Amniotic epithelial cell (primary cell): ENCODE measurements at regions not wholly inside any gene's neighbourhood (a gene's known extent, or its start where the extent isn't known, plus 50 kb on each side); places are given as distances from the start of the nearest gene placed in this dataset.

Source experiments
- DNase-seq: peaks from one replicate; pipeline ENCODE4 v3.0.0-alpha.2; 2010; ENCODE audit warnings: low read depth

DNA sequence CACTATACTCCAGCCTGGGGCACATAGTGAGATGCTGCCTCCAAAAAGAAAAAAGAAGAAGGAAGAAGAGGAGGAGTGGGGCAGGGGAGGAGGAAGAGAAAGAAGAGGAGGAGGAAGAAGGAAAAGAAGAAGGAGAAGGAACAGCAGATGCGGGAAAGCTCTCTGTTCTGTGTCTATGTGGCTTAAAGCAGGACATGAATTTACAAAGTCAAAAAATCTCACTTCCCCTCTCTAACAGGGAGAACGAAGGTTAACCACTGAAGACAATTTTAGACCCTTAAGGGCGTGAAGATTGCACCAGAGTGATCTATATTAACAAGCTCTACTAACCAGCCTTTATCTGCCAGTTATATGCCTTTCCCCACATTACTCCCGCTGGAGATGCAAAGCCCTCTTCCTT lies 258.9 kb downstream of the METTL4 start:
- DNase-seq: no peak

- DNase-seq: no peak
Measured at GRCh38 chr18:2313332-2313731, 258.0 kb downstream of the METTL4 start.

DNA sequence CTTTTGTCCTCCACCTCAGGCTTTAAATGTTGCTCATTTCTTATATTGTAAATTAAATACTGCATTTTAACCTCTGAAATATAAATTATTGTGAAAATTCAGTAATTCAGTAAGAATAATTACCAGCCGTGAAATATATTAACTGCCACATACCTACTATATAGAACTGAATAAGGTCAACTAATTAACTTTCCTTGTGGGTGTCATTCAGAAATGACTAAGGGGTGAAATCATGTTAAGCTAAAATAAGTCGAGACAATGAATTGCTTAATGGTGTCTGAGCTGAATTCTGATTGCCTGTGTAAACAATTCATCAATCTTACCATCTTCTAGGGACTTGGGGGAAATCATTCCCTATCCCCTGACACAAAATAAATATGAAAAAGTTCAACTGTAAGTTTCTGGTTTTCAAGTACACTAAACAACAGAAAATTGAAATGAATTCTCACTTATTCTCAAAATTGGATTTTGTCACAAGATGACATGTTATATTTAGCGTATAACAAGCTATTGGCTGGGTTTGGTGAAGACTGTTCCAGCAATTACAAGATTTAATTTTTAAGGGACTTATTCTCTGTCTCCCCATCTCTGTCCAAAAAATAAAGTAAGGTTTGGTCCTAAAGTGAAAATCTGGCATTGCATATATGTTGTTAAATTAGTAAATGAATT lies 255.1 kb downstream of the METTL4 start:
- DNase-seq: no peak

- DNase-seq: no peak
Measured at GRCh38 chr18:2316751-2317696, 254.3 kb downstream of the METTL4 start.

DNA sequence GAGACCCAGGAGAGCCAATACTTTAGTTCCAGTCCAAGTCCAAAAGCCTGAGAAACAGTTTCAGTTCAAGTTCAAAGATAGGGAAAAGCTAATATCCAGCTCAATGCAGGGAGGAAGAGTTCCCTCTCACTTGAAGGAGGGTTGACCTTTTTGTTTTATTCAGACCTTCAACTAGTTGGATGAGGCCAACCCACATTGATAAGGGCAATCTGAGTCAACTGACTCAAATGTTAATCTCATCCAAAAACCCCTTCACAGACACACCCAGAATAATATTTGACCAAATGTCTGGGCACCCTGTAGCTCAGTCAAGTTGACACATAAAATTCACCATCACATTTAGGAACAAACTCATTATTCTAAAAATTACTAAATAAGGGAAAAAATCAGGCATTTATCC lies 246.8 kb downstream of the METTL4 start:
- DNase-seq: no peak

GRCh38 chr18:2325308-2325849 lies 245.9 kb downstream of the METTL4 start:
- DNase-seq: peak; percentile 94

DNA sequence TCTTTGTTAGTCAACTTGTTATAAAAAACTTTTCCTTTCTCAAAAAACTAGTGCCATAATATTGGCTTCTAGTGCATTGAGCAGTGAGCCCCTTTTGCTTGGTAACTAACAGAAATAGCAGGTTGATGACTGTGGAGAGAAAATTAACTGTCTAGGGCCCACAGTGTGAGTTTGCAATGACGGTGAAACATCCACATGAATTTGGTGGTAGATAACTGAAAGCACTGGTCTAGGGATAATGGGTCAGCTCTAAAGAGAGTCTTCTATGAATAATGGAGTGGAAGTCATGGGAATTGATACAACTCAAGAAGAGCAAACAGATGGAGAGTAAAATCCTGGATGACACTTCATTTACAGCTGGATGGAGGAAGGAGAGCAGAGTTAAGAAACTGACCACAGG lies 245.4 kb downstream of the METTL4 start:
- DNase-seq: no peak

GRCh38 chr18:2326999-2327398 lies 244.3 kb downstream of the METTL4 start:
- no peak for DNase-seq

DNA sequence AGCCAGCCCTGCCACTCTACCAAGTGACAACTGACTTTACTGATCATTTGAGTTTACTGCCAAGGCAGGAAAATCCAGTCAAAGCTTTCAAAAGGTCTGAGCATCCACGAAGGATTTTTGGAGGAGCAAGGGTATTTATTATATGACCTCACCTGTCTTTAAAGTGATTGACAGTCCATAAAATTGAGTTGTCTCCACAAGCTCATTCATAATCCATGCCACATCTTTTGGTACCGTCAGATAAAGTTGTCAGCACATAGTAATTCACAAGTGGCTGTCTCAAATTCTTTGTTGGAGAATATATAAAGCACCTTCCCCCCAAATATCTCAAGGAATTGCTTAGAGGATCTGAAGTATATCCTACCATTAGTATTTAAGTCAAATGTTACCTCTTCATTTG lies 240.5 kb downstream of the METTL4 start:
- DNase-seq: no peak

GRCh38 chr18:2331491-2331890 lies 239.8 kb downstream of the METTL4 start:
- DNase-seq: no peak

DNA sequence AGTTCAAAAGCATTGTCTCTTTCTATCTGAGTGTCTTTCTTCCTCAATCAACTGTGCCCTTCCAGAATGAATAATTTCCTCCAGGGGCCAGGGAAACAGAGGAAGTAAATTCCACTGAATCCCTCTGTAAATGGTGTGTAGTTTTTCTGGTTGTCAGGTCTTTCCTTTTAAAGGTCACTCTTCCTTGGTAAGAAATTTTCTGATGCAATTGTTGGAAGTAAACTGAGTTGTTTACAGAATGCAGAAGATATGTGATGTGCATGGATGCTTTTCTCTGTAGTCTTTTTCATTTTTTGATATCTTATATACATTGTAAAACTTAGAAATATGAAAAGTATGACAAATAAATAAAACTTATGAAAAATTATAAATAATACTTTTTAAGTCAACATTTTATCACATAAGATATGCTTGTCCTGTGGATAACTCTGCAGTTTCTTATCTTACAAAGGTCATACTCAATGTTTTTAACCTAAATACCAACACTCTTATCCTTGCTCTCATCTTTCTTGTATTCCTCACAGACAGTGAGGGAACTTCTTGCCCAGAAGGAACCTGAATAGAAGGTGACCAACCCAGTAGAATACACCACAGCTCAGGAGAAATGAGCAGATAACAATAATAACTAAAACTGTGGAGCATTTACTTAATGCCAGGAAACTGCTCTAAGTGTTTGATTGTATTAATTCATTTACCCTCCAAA lies 234.5 kb downstream of the METTL4 start:
- no peak for DNase-seq

GRCh38 chr18:2337552-2338141 lies 233.7 kb downstream of the METTL4 start:
- DNase-seq: peak; percentile 7

DNA sequence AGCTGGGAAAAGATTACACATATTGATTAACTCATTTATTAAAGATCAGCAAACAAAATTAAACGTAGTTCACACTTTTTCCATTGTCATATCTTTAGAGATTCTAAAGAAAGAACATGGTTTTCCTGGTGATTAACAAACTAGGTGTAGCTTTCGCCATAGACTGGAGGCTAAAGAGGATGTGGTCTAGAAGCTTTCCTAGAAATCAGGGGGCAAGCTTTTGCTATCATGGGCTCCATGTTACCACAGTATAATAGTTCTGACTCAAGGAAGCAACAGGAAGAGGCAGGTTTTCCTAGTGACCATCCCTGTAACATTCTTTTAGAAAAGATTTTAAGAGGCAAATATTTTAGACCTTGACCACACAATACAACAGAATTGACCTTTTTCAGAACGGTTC lies 232.7 kb downstream of the METTL4 start:
- DNase-seq: peak; percentile 51

DNA sequence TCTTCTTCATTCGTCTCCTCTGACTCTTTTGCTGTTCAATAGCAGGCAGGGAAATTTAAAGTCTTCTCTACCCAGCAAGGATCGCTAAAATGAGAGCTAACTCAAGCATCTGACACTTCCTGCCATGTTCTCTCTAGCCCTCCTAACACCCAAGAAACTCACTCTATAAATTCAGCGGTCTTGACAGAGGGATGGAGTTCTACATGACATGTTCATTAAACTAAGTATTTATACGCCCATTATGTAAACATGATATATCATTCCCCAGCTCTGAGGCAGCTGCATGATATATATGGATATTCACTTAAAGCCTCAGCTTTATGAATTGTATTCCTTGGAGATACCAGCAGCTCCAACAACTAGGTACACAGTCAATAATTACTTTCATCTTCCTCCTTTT lies 231.0 kb downstream of the METTL4 start:
- no peak for DNase-seq

DNA sequence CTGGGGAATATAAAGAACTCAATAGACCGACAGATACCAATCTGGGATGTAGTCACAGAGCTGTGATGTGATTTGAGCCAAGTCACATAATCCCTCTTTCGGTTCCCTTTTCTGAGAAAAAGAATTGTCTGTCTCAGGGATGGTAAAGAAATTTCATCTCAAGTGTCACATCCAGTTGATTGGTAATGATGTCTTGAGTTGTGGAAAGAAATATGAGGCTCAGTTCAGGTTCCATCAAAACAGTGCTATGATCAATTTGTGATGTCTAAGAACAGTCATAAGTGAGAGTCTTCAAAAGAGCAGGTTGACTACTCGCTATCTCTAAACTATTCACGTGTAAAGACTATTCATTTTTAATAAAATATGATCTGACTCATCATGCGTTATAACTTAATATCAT lies 223.3 kb downstream of the METTL4 start:
- no peak for DNase-seq

DNA sequence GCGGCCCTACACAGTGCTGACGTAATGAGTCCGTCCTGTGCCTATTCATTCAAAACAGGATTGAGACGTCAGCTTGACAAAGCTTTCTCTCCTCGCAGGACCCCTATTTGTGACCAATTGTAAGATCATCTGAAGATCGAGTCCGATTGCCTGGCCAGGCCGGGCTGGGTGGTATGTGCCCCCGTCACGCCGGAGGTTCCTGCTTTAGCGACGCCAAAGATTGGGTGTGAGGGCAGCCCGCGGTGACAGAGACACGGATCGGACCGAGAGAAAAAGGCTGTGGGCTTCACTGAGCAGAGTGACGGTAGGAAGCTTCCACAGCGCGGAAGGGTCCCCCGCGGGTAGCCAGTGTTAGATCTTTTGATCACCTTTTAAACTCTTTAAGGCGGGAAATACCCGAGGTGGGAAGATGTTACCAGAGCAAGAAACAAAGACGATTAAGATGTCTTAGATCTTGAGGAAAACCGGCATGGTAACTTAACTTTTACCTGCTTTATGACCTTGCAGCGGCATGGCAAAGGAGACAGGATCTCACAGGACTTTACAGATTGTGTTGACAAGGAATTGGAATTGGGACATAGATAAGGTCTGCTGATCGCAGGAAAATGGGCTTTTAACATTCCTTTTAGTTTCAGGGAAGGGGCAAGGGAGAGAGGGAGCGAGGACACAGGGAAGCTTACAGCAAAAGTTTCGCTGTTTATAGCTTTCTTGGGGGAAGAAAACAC lies 220.0 kb downstream of the METTL4 start:
- no peak for DNase-seq

GRCh38 chr18:2354292-2354691 lies 217.0 kb downstream of the METTL4 start:
- no peak for DNase-seq

DNA sequence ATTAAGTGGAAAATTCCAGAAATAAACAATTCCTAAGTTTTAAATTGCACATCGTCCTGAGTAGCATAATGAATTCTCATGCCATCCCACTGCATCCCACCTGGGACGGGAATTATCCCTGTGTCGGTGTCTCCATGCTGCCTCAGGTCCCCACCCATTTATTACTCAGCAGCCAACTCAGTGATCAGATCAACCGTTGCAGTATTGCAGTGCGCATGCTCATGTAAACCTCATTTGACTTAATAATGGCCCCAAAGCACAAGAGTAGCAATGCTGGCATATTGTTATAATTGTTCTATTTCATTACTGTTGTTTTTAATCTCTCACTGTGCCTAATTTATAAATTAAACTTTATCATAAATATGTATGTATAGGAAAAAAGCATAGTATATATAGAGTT lies 214.4 kb downstream of the METTL4 start:
- no peak for DNase-seq

- no peak for DNase-seq
Measured at GRCh38 chr18:2360861-2361260, 210.4 kb downstream of the METTL4 start.

- no peak for DNase-seq
Measured at GRCh38 chr18:2368102-2368501, 203.2 kb downstream of the METTL4 start.

GRCh38 chr18:2376707-2377106 lies 194.6 kb downstream of the METTL4 start:
- no peak for DNase-seq
